NCI-H748 (cell line): ENCODE measurements at regions not wholly inside any gene's neighbourhood (a gene's known extent, or its start where the extent isn't known, plus 50 kb on each side); places are given as distances from the start of the nearest gene placed in this dataset.

Source experiments
- DNase-seq: peaks from one replicate; lab custom pipeline; 2025; ENCODE audit not compliant: unreplicated experiment; lab: John Stamatoyannopoulos, UW

DNA sequence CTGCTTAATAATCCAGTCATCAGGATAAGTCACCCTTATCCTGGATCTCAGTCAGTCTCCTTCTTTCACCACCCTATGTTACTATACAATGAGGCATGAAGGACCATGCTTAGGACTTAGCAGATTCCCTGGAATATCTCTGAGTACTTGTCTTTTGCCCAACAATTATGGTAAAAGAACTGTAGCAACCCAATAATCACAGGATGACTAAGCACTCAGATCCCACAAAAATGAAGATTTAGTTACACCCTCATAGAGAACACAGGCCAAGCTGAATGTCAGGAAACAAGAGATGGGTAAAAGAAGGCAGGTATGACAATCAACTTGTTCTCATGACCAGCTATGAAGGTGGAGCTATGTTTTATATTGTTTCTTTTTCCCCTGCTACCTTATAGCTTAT is 91.4 kb downstream of the EDN1 start:
- DNase-seq, result no peak

DNA sequence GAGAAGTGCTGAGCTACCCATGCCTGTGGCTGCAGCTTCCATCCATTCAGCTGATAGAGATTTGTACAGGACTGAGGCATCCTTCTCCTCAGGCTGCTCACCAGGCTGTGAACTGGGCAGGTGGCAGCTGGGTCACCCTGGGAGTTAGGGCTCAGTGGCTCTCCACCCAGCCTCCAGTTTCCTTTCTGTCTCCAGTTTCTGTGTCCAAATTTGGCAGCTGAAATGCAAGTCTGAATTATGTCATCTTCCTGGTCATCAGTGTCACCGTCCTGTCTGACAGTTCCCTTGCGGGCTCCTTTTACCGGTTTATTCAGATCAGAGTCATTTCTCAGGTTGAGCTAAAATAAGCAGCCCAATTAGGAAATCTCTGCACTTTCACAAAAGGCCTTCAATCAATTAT is 93.3 kb downstream of the EDN1 start:
- no peak for DNase-seq

DNA sequence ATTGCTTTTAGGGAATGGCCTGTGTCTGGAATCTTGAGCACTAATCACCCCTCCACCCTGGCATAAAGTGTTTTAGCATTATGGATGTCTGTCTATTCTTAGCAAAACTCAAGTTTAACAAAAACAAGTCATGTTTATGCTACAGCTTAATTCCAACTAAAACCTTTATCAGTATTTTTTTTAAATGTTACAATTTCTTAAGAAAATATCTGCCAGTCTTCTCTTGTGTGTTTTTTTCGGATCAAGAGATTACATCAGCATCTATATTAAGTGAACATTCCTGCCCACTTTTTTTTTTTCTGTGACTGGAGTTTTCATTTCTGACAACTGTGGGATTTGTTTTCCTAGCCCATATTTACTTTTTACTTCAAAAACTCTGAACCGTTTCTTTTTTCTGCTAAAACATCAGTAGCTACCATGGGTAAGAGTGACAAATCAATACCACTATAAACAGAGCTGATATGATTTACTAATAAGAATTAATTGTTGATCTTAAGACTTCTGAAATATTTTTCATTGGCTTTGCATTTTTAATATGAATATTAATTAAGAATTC is 94.3 kb downstream of the EDN1 start:
- no peak for DNase-seq

DNA sequence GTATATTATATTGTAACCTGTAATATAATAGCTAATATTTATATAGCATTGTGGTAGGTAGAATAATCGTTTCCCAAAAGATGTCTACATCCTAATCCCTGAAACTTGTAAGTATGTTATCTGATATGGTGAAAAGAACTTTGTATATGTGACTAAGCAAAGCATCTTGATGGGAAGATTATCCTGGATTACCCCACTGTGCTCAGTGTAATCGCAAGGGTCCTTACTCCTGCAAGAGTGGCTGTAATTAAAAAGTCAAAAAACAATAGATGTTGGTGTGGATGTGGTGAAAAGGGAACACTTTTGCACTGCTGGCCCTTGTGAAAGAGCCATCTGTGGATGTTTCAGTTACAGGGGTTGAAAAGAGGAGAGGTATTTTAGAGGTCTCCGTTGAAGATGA is 95.2 kb downstream of the EDN1 start:
- DNase-seq, result no peak

GRCh38 chr6:12386816-12387215 is 96.7 kb downstream of the EDN1 start:
- DNase-seq, result no peak

- no peak for DNase-seq
These were observed 101.3 kb downstream of the EDN1 start for GRCh38 chr6:12391472-12391871.

GRCh38 chr6:12392490-12392889 is 102.3 kb downstream of the EDN1 start:
- no peak for DNase-seq

GRCh38 chr6:12393100-12393499 is 102.9 kb downstream of the EDN1 start:
- no peak for DNase-seq

DNA sequence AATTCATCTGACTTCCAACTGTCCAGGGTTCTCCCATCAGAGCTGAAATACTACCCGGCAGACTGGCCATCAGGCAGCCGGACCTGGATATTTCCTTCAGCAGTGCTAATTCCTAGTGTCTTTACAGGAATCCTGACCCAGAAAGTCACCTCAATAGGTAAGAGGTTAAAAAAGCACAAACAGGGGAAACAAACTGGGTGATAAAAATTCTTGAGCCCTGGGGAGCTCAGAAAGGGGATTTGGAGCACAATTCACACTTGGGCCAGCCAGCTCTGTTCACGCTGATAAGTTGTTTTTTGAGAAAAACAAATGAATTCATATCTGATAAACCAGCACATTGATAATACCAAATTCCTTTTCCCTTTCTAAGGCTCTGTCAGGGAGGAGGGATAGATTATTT is 104.0 kb downstream of the EDN1 start:
- no peak for DNase-seq

DNA sequence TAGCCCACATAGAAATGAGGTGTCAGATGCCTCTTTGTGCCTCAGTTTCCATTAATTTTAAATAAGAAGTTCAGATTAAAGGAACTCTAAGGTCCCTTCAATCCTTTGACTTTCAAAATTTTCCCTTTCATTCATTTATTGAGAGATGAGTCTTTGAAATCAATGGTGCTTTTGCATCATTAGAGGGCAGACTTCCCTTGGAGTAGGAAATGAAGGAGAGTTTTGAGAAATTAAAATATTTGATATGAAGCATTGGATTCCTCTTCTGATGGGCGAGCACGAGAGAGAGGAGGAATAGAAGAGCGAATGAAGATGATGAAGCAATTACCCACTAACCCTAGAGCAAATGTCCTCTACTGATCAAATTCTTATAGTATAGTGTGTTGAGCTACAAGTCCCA is 105.7 kb downstream of the EDN1 start:
- DNase-seq, result no peak

DNA sequence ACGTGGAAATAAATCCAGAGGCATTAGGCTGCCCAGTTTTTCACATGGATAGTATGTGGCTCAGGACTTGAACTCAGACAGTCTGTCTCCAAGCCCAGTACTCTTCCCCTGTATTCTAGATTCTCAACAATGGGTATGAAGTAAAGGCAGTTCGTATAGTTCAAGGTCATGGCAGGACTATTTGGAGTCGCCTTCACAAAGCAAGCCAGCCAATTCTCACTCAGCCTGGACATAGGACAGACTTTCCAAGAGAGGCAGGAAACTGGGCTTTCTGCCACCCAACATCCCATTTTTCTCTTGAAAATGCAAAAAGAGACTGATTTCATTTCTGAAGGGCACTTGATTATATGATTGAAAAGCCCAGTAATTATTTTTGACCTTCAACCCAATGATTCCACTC is 111.0 kb downstream of the EDN1 start:
- no peak for DNase-seq

DNA sequence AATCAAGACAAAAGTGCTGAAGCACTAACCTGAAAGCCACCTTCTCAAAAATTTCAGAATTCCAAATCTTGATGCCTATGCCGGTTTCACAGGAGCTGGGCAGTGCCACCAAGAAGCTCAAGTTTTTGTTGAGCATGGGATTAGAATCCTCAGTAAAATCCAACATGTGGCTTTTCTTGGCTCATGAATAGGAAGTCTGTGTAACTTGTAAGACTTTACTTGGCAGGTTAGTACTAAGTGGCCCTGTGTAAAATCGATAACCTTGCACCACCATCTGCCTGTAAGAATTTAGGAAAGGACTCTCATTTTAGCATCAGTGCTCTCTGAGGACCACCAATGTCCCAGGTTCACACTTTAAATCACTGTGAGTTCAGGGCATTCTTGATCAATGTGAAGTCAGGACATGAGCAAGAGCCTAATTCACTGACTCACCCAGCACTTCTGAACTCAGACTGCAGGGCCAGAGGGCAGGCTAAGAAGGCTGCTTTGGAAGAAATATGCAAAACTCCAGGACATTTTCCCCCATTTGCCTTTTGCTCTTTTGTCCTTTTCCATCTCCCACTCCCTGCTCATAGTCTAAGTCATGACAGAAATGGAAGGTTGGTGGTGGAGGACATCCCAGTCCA is 113.2 kb downstream of the EDN1 start:
- DNase-seq, result no peak

DNA sequence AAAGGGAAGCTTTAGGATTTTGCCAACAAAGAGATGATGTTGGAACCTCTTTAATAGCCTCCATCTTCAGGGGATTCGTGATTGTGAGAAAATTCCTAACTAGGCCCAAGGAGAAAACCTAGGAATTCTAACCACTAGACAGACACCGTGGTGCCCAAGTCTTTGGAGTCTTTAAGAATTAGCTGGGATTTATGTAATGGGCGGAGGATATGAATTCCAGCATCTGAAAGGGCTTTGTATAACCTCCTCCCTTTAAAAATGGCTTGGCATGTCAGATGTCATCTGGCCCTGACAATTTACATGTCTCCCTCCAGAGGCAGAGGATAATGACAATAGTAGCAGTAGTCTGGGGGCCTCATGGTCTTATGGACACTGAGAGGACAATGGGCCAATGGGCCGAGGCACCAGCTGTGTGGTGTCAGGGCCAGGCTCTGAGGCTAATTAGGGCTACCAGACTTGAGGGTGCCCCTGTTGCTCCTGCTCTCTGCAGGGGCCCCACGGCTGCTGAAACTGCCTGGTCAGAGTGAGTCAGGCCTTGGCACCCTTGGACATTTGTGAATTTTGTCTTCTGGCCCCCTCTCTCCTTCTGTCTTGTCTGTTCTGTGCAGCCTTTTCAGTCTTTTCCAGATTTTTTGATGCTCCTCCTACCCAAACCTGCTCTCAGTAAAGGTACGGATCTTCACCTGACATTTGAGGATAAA is 113.9 kb downstream of the EDN1 start:
- DNase-seq, result no peak

DNA sequence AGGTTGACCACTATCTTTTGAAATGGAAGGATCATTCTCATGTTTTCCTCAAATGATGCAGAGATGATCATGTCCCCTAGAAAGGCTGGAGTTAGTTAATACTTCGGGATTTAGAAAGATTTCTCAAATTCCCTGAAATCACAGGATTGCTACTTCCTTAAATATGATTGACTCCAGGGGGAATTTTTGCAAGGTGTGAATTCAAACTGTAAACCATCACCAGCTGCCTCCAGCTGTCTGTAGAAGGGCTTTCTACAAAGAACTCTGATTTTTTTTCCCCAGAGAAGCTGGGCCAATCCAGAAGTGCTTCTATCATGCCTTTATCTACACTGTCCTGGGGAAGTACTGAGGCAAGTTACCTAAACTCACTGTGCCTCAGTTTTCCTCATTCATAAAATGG is 114.5 kb downstream of the EDN1 start:
- no peak for DNase-seq

DNA sequence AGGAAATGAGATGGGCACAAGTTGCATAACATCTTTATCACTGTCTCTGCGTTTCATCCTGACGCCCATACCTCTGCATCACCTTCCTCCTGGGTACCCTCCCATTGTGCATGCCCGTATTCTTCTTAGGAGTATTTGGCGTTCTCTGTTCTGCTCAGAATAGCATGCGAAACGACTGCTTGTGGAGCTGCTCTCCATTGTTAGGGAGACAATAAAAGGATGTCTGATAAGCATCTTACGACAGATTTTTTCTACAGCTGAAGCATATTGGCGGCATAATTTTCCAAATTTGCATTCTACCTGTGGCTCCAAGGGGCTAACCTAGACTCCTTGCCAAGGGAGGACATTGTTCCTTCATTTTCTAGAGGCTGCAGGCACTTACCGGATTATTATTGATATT is 118.6 kb downstream of the EDN1 start:
- DNase-seq, result no peak

DNA sequence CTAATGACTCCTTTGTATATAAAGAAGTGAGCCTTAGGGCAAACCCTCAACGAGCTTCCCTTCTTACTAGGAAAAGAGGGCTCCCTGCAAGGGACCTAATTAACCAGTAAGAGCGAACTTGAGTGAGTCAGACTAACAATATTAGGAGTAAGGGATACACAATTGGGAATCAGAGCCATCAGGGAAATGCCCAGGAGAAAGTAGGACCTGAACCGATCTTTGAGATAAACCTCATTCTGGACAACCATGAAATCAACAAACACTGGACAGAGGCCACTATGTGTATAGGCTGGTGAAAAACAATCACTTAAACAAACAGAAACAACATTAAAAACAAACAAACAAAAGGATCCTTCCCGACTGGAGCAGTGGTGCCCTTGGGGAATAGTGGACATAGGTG is 120.8 kb downstream of the EDN1 start:
- no peak for DNase-seq

GRCh38 chr6:12414096-12414675 is 124.0 kb downstream of the EDN1 start:
- no peak for DNase-seq

GRCh38 chr6:12415980-12416598 is 125.9 kb downstream of the EDN1 start:
- DNase-seq, result no peak

DNA sequence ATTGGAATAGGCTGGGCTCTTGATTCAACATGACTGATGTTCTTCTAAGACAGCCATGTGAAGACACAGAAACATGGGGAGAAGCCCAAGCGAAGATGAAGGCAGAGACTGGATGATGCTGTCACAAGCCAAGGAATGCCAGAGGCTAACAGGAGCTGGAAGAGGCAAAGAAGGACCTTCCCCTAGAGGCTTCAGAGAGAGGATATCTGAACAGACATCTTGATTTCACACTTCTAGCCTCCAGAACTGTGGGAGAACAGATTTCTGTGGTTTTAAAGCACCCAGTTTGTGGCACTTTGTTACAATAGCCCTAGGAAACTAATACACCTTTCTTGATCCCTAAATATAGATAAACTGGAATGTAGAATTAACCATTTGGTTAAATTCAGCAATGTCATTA is 127.0 kb downstream of the EDN1 start:
- DNase-seq, result no peak

GRCh38 chr6:12418946-12419345 is 128.8 kb downstream of the EDN1 start:
- no peak for DNase-seq

DNA sequence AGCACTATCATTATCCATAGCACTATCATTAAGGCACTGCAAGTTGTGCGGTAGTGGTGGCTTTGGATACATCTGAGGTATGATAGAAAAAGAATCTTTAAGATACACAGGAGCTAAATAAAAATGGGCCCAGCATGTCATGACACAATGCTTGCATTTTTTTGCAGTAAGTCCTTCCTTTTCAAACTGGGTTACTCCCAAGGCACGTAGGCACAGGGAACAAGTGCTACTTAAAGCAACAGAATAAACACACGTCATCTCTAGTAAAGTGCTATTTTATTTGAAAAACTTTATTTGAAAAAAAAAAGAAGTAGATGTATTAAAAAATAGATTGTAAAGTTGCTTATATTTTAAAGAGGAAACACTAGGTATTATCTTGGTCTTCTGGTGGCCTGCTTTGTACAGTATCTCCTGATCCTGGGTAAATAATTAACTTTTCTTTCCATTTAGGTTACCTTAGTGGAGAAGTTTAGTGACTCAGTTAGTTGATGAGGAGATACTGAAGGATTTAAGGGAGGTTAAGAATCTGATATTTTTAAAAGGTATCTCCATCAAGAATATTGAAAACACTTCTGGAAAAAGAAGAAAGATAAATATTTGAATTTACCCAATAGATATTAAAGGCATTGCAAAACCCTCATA is 129.6 kb downstream of the EDN1 start:
- DNase-seq, result no peak

DNA sequence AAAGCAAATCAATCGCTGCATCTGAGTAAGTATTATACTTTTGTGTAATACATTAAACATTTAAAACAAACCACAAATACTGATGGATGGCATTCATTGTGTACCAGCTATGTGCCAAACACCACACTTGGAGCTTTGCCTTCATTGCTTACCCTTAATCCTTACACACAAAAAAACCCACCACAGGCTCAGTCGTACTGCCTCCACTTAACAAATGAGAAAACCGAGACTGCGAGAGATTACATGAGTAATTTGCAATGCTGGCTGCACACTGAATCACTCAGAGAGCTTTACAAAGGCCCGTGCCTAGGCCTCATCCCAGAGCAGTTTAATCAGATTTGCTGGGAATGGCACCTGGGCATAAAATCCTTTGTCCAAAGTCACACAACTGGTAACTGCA is 130.5 kb downstream of the EDN1 start:
- DNase-seq, result no peak
